Thoracic aorta (tissue), 2 donors: ENCODE measurements at regions not wholly inside any gene's neighbourhood (a gene's known extent, or its start where the extent isn't known, plus 50 kb on each side); places are given as distances from the start of the nearest gene placed in this dataset.

ENCODE experiments used
- ATAC-seq: fragments of 150-250 bp; one replicate; pipeline ENCODE4 v1.8.0; 2017; ENCODE audit warnings: low read depth; ENCODE audit not compliant: insufficient number of reproducible peaks, low FRiP score
- DNase-seq: peaks from one replicate; pipeline ENCODE4 v3.0.0-alpha.2; 2020; ENCODE audit warnings: low spot score
- H3K27ac ChIP-seq, 2 donors: fragments of 200-600 bp; sonication (generic); 1 replicate in 1 of 2; 2 replicates in 1 of 2; pipeline ENCODE4 v1.5.1; 2016; ENCODE audit warnings: mild to moderate bottlenecking in 2 of 2, moderate library complexity in 2 of 2
- H3K27me3 ChIP-seq: fragments of 200-600 bp; sonication (generic); replicated peaks from 2 replicates; pipeline ENCODE4 v1.6.0; 2016; ENCODE audit warnings: mild to moderate bottlenecking; ENCODE audit not compliant: insufficient read depth
- H3K36me3 ChIP-seq: fragments of 200-600 bp; sonication (generic); one replicate; pipeline ENCODE4 v1.5.1; 2016
- H3K4me1 ChIP-seq, 2 donors: fragments of 200-600 bp; sonication (generic); 1 replicate in 1 of 2; 2 replicates in 1 of 2; pipeline versions ENCODE4 v1.5.1 to v1.6.0; 2016; ENCODE audit warnings: low read depth in 2 of 2, mild to moderate bottlenecking in 1 of 2; ENCODE audit not compliant: control insufficient read depth in 1 of 2
- H3K4me3 ChIP-seq: fragments of 200-600 bp; sonication (generic); 2 replicates; pipeline ENCODE4 v1.5.1; 2016; ENCODE audit warnings: mild to moderate bottlenecking
- H3K9me3 ChIP-seq: fragments of 200-600 bp; sonication (generic); 2 replicates; pipeline ENCODE4 v1.5.1; 2016
- TF ChIP-seq, protein P1 (sequence below): fragments of 200-600 bp; sonication (generic); IDR thresholded peaks from one replicate; pipeline ENCODE4 v1.5.1; 2019; ENCODE audit warnings: antibody characterized with exemption

- no peaks in the 10 kb centered on the region for H3K27me3 ChIP-seq
- no peak overlapping the region for H3K4me3 ChIP-seq
- no peaks in the 10 kb centered on the region for H3K9me3 ChIP-seq
- TF ChIP-seq, protein P1, sequence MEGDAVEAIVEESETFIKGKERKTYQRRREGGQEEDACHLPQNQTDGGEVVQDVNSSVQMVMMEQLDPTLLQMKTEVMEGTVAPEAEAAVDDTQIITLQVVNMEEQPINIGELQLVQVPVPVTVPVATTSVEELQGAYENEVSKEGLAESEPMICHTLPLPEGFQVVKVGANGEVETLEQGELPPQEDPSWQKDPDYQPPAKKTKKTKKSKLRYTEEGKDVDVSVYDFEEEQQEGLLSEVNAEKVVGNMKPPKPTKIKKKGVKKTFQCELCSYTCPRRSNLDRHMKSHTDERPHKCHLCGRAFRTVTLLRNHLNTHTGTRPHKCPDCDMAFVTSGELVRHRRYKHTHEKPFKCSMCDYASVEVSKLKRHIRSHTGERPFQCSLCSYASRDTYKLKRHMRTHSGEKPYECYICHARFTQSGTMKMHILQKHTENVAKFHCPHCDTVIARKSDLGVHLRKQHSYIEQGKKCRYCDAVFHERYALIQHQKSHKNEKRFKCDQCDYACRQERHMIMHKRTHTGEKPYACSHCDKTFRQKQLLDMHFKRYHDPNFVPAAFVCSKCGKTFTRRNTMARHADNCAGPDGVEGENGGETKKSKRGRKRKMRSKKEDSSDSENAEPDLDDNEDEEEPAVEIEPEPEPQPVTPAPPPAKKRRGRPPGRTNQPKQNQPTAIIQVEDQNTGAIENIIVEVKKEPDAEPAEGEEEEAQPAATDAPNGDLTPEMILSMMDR, result no peak
- H3K27ac ChIP-seq, result no peak overlapping the region
- H3K4me1 ChIP-seq, result peaks cover 0 to 18% of the 10 kb centered on the region in 2 donors
- ATAC-seq (no peak), DNase-seq (no peak)
- no peaks in the 10 kb centered on the region for H3K36me3 ChIP-seq
These were observed 178.0 kb upstream of the TBL1XR1 start for GRCh38 chr3:177375316-177375715.

DNA sequence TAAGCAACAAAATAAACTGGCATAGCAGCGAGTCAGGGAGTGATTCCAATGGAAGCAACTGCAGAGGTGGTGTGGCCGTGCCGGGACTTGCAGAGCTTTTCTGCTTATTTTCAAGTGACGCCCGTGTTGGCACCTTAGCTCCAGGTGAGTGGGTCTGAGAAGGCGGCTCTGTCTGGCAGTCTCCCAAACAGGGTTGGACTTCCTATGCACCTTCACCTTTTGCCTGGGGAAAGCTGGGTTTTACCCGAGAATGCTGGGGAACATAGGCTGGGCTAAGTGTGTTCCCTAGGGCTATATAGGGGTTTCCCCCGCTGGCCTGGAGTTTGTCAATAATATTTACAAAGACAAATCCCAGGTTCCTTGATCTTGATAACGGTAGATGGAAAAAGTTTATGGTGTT is 179.9 kb upstream of the TBL1XR1 start:
- Histone ChIP-seq H3K27me3 (no peaks in the 10 kb centered on the region), H3K4me1 (peaks cover 0 to 13% of the 10 kb centered on the region in 2 donors), H3K4me3 (no peak overlapping the region), H3K36me3 (no peaks in the 10 kb centered on the region), H3K9me3 (peaks cover 5% of the 10 kb centered on the region), H3K27ac (no peak overlapping the region)
- DNase-seq (no peak), ATAC-seq (no peak)
- TF ChIP-seq, protein P1, result no peak

DNA sequence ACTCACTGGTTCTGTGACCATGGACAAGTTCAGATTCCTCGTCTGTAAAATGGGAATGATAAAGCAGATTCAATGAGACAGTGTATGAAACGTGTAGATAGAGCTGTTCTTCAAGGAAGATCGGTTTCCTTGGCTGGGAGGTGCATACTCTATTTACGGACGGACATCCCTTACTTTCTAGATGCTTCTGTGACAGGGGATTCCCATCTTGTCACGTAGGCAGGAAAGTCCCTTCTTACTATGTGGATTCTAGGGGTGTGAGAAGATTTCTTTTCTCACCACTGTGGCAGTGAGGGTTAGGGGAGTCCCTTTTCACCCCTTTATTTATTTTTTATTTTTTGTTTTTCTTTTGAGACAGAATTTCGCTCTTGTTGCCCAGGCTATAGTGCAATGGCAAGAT is 180.9 kb upstream of the TBL1XR1 start:
- Histone ChIP-seq H3K27me3 (no peaks in the 10 kb centered on the region), H3K27ac (no peak overlapping the region), H3K36me3 (no peaks in the 10 kb centered on the region), H3K9me3 (peaks cover 5% of the 10 kb centered on the region), H3K4me1 (peaks cover 0 to 13% of the 10 kb centered on the region in 2 donors), H3K4me3 (no peak overlapping the region)
- no peak for DNase-seq
- no peak for ATAC-seq
- TF ChIP-seq, protein P1, result no peak

DNA sequence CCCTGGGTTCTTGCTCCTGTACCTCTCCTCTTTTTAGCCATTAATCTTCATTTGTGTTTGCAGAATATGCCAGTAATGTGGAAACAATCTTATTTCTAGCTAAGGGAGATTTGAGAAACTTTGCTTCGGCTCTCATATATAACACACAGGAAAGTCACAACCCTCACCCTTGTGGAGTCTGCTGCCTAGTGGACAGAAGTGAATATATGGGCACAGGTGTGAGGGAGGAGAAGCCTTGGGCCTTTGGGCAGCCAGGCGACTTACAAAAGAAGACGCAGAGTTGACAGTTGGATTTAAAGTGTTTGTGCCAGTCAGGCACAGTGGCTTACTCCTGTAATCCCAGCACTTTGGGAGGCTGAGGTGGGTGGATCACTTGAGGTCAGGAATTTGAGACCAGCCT is 181.8 kb upstream of the TBL1XR1 start:
- Histone ChIP-seq H3K36me3 (no peaks in the 10 kb centered on the region), H3K27ac (no peak overlapping the region), H3K9me3 (peaks cover 5% of the 10 kb centered on the region), H3K27me3 (no peaks in the 10 kb centered on the region), H3K4me1 (peaks cover 0 to 7% of the 10 kb centered on the region in 2 donors), H3K4me3 (no peak overlapping the region)
- DNase-seq (no peak), ATAC-seq (no peak)
- TF ChIP-seq, protein P1, result no peak

GRCh38 chr3:177381070-177381469 is 183.8 kb upstream of the TBL1XR1 start:
- Histone ChIP-seq H3K9me3 (peaks cover 5% of the 10 kb centered on the region), H3K4me3 (no peak overlapping the region), H3K27me3 (no peaks in the 10 kb centered on the region), H3K27ac (no peak overlapping the region), H3K36me3 (no peaks in the 10 kb centered on the region), H3K4me1 (no peaks in the 10 kb centered on the region)
- ATAC-seq (no peak), DNase-seq (no peak)
- TF ChIP-seq, protein P1, result no peak
